ENCODE measurements at regions not wholly inside any gene's neighbourhood (a gene's known extent, or its start where the extent isn't known, plus 50 kb on each side); places are given as distances from the start of the nearest gene placed in this dataset.

DNA sequence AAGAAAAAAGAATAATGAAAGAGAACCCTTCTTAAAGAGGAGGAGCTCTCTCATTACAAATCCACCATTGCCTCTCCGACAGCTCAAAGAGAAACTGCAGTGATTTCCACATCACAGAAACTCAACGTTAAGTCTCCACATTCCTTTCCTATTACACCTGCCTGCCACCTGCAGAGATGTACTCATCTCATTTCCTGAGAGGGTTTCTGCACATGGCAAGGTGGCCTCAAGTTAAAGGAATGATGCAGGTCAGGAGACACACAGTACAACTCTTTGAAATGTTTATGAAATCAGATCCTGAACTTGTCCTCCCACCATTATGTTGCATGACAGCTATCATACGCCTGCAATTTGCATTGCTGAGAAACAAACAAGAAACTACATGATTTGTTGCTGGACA is 458.4 kb upstream of the ADAMTS9 start:
- Histone ChIP-seq H3K9ac (ENCODE audit: low read length) (no peak overlapping the region), H3K4me2 (ENCODE audit: low read length) (no peak overlapping the region), H3K27me3 (ENCODE audit: insufficient read depth, low read length) (peaks cover 4% of the 10 kb centered on the region; the same call in 1 of the 2 replicates), H3K36me3 (ENCODE audit: control insufficient read depth in 1 of 2, insufficient read depth in 2 of 2, low read length in 2 of 2) (no peaks in the 10 kb centered on the region), H3K4me3 (replicated peaks in 1 of 2; ENCODE audit: low read depth in 1 of 2, low read length in 2 of 2) (no peak overlapping the region), H3K4me1 (ENCODE audit: control insufficient read depth in 1 of 2, insufficient read depth in 2 of 2, low read length in 2 of 2) (peaks cover 0 to 7% of the 10 kb centered on the region in 2 experiments; a peak in 2 of 4 replicates), H2AFZ (ENCODE audit: low read depth, low read length, poor library complexity, severe bottlenecking) (no peak overlapping the region), H4K20me1 (ENCODE audit: insufficient read depth) (no peaks in the 10 kb centered on the region), H3K27ac (ENCODE audit: low read depth, low read length) (no peak overlapping the region), H3K9me2 (ENCODE audit: insufficient read depth) (no peaks in the 10 kb centered on the region), H3K9me3 (ENCODE audit: control insufficient read depth in 1 of 2, insufficient read depth in 1 of 2, low read depth in 1 of 2, low read length in 2 of 2) (no peaks in the 10 kb centered on the region), H3K79me2 (ENCODE audit: insufficient read depth, low read length) (no peaks in the 10 kb centered on the region)
- ATAC-seq, result peak; percentile 34; the same call in 1 of the 2 replicates
- POLR2A ChIA-PET, result no interaction called here
- RAD21 ChIA-PET (ENCODE audit: low non-redundant PET in 1 of 2, low total read pairs in 2 of 2, uncharacterized antibody in 2 of 2, unreplicated experiment in 2 of 2), result no interaction called here
- DNase-seq (ENCODE audit: low read depth, low spot score), result no peak
- TF ChIP-seq, protein P1, sequence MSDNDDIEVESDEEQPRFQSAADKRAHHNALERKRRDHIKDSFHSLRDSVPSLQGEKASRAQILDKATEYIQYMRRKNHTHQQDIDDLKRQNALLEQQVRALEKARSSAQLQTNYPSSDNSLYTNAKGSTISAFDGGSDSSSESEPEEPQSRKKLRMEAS (IDR thresholded peaks at IDR 0.05), result peak; percentile 43; the same call in 1 of the 2 replicates
- no peak for TF ChIP-seq JUND (IDR thresholded peaks at IDR 0.05)
- intact Hi-C loops (cut with micrococcal nuclease), result no loop called here
- CTCF ChIA-PET, result interaction anchor here (1.3 kb wide), 1 partner anchor 24 kb away, joined by 4 read pairs; no protein-coding TSS in a partner anchor
- BruUV-seq (replicated peaks), result no TSS peak

- no peak overlapping the region for H3K9ac ChIP-seq (ENCODE audit: low read length)
- no peak overlapping the region for H3K27ac ChIP-seq (ENCODE audit: low read depth, low read length)
- ATAC-seq, result no peak
- H3K4me1 ChIP-seq (ENCODE audit: control insufficient read depth in 1 of 2, insufficient read depth in 2 of 2, low read length in 2 of 2), result peaks cover 0 to 7% of the 10 kb centered on the region in 2 experiments; a peak in 2 of 4 replicates
- ChIA-PET POLR2A (no interaction called here), CTCF (no interaction called here), RAD21 (ENCODE audit: low non-redundant PET in 1 of 2, low total read pairs in 2 of 2, uncharacterized antibody in 2 of 2, unreplicated experiment in 2 of 2) (no interaction called here)
- peaks cover 4% of the 10 kb centered on the region; the same call in 1 of the 2 replicates for H3K27me3 ChIP-seq (ENCODE audit: insufficient read depth, low read length)
- no peaks in the 10 kb centered on the region for H4K20me1 ChIP-seq (ENCODE audit: insufficient read depth)
- BruUV-seq (replicated peaks), result no TSS peak
- DNase-seq (ENCODE audit: low read depth, low spot score), result no peak
- H3K79me2 ChIP-seq (ENCODE audit: insufficient read depth, low read length), result no peaks in the 10 kb centered on the region
- H3K9me3 ChIP-seq (ENCODE audit: control insufficient read depth in 1 of 2, insufficient read depth in 1 of 2, low read depth in 1 of 2, low read length in 2 of 2), result no peaks in the 10 kb centered on the region
- no peak overlapping the region for H3K4me3 ChIP-seq (replicated peaks in 1 of 2; ENCODE audit: low read depth in 1 of 2, low read length in 2 of 2)
- intact Hi-C loops (cut with micrococcal nuclease), result no loop called here
- no peak overlapping the region for H2AFZ ChIP-seq (ENCODE audit: low read depth, low read length, poor library complexity, severe bottlenecking)
- no peaks in the 10 kb centered on the region for H3K36me3 ChIP-seq (ENCODE audit: control insufficient read depth in 1 of 2, insufficient read depth in 2 of 2, low read length in 2 of 2)
- no peak overlapping the region for H3K4me2 ChIP-seq (ENCODE audit: low read length)
- no peaks in the 10 kb centered on the region for H3K9me2 ChIP-seq (ENCODE audit: insufficient read depth)
- no peak for TF ChIP-seq SP1 (IDR thresholded peaks at IDR 0.05; ENCODE audit: low read depth)
- TF ChIP-seq CBX3 (IDR thresholded peaks at IDR 0.05; ENCODE audit: low read depth), result no peak
- no peak for TF ChIP-seq SRF (IDR thresholded peaks at IDR 0.05; ENCODE audit: low read depth)
- no peak for TF ChIP-seq FOSL1 (IDR thresholded peaks at IDR 0.05; ENCODE audit: low read depth)
- TF ChIP-seq JUND (IDR thresholded peaks at IDR 0.05), result no peak
- no peak for TF ChIP-seq ZBTB33 (IDR thresholded peaks at IDR 0.05; ENCODE audit: extremely low read depth, insufficient replicate concordance, low read length)
- no peak for TF ChIP-seq ZNF274 (IDR thresholded peaks at IDR 0.05; ENCODE audit: low read depth, low read length)
- no peak for TF ChIP-seq CTCF (IDR thresholded peaks at IDR 0.05 in 2 of 3, conservative IDR thresholded peaks at IDR 0.05 in 1 of 3; ENCODE audit: borderline replicate concordance in 1 of 3, insufficient read depth in 1 of 3, low read depth in 2 of 3, low read length in 2 of 3)
- TF ChIP-seq, protein P2, sequence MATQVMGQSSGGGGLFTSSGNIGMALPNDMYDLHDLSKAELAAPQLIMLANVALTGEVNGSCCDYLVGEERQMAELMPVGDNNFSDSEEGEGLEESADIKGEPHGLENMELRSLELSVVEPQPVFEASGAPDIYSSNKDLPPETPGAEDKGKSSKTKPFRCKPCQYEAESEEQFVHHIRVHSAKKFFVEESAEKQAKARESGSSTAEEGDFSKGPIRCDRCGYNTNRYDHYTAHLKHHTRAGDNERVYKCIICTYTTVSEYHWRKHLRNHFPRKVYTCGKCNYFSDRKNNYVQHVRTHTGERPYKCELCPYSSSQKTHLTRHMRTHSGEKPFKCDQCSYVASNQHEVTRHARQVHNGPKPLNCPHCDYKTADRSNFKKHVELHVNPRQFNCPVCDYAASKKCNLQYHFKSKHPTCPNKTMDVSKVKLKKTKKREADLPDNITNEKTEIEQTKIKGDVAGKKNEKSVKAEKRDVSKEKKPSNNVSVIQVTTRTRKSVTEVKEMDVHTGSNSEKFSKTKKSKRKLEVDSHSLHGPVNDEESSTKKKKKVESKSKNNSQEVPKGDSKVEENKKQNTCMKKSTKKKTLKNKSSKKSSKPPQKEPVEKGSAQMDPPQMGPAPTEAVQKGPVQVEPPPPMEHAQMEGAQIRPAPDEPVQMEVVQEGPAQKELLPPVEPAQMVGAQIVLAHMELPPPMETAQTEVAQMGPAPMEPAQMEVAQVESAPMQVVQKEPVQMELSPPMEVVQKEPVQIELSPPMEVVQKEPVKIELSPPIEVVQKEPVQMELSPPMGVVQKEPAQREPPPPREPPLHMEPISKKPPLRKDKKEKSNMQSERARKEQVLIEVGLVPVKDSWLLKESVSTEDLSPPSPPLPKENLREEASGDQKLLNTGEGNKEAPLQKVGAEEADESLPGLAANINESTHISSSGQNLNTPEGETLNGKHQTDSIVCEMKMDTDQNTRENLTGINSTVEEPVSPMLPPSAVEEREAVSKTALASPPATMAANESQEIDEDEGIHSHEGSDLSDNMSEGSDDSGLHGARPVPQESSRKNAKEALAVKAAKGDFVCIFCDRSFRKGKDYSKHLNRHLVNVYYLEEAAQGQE (IDR thresholded peaks at IDR 0.05; ENCODE audit: low read depth), result no peak
- TF ChIP-seq ZFX (IDR thresholded peaks at IDR 0.05), result no peak
- TF ChIP-seq, protein P3, sequence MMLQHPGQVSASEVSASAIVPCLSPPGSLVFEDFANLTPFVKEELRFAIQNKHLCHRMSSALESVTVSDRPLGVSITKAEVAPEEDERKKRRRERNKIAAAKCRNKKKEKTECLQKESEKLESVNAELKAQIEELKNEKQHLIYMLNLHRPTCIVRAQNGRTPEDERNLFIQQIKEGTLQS (IDR thresholded peaks at IDR 0.05), result no peak
Observed at GRCh38 chr3:65145680-65146079, 457.9 kb upstream of the ADAMTS9 start.
